Keratinocyte (primary cell): ENCODE measurements at regions not wholly inside any gene's neighbourhood (a gene's known extent, or its start where the extent isn't known, plus 50 kb on each side); places are given as distances from the start of the nearest gene placed in this dataset.

Source experiments
- DNase-seq: peaks from one replicate; pipeline ENCODE4 v3.0.0-alpha.2; 2011; ENCODE audit warnings: low read depth, missing footprints, low spot score
- FAIRE-seq: peaks from 2 replicates; lab custom pipeline; 2011; peaks lifted over from hg19 to GRCh38; lab: Jason Lieb, UNC
- H2AFZ ChIP-seq: 2 replicates; pipeline ENCODE4 v1.6.0; 2012; ENCODE audit warnings: low read length, control low read depth, inconsistent platforms; ENCODE audit not compliant: control insufficient read depth
- H3K27ac ChIP-seq: 2 replicates; pipeline ENCODE4 v1.5.1; 2011; ENCODE audit warnings: low read length; ENCODE audit not compliant: control insufficient read depth, insufficient read depth
- H3K27me3 ChIP-seq: 3 replicates; pipeline ENCODE4 v1.6.0; 2011; ENCODE audit warnings: low read length; ENCODE audit not compliant: control insufficient read depth, insufficient read depth; ENCODE audit errors: extremely low read depth
- H3K36me3 ChIP-seq, 2 experiments: 2 replicates in 1 of 2; 3 replicates in 1 of 2; pipeline ENCODE4 v1.5.1; 2011; ENCODE audit warnings: low read length in 2 of 2, mild to moderate bottlenecking in 1 of 2; ENCODE audit not compliant: control insufficient read depth in 2 of 2, insufficient read depth in 2 of 2; ENCODE audit errors: extremely low read depth in 1 of 2
- H3K4me1 ChIP-seq: 3 replicates; pipeline ENCODE4 v1.5.1; 2011; ENCODE audit warnings: low read length; ENCODE audit not compliant: control insufficient read depth, insufficient read depth; ENCODE audit errors: extremely low read depth
- H3K4me2 ChIP-seq: 3 replicates; pipeline ENCODE4 v1.6.0; 2011; ENCODE audit warnings: low read depth, low read length; ENCODE audit not compliant: control insufficient read depth, insufficient read depth; ENCODE audit errors: extremely low read depth
- H3K4me3 ChIP-seq, 3 experiments: fragments of 200-600 bp in 1 of 3; sonication (generic) in 1 of 3; 2 replicates in 2 of 3; 3 replicates in 1 of 3; pipeline ENCODE4 v1.5.1; 2011 to 2016; ENCODE audit warnings: low read length in 3 of 3, mild to moderate bottlenecking in 3 of 3, control low read depth in 2 of 3, inconsistent platforms in 1 of 3, low read depth in 1 of 3, mixed read lengths in 1 of 3, mixed run types in 1 of 3, moderate library complexity in 1 of 3; ENCODE audit not compliant: control insufficient read depth in 2 of 3, insufficient read depth in 2 of 3; ENCODE audit errors: extremely low read depth in 1 of 3
- H3K79me2 ChIP-seq: 2 replicates; pipeline ENCODE4 v1.6.0; 2012; ENCODE audit warnings: low read length; ENCODE audit not compliant: control insufficient read depth, insufficient read depth
- H3K9ac ChIP-seq: 3 replicates; pipeline ENCODE4 v1.6.0; 2011; ENCODE audit warnings: low read length; ENCODE audit not compliant: control insufficient read depth, insufficient read depth; ENCODE audit errors: extremely low read depth
- H3K9me1 ChIP-seq: 3 replicates; pipeline ENCODE4 v1.6.0; 2011; ENCODE audit warnings: low read length; ENCODE audit not compliant: control insufficient read depth, insufficient read depth; ENCODE audit errors: extremely low read depth
- H3K9me3 ChIP-seq: 2 replicates; pipeline ENCODE4 v1.5.1; 2012; ENCODE audit warnings: low read depth, low read length; ENCODE audit not compliant: control insufficient read depth
- H4K20me1 ChIP-seq: 3 replicates; pipeline ENCODE4 v1.6.0; 2011; ENCODE audit warnings: low read length; ENCODE audit not compliant: control insufficient read depth, insufficient read depth; ENCODE audit errors: extremely low read depth
- EZH2 ChIP-seq: IDR thresholded peaks from one replicate; pipeline ENCODE4 v1.6.1; 2012; ENCODE audit warnings: inconsistent platforms, mild to moderate bottlenecking, low read length, moderate library complexity
- dilution Hi-C: fragments of 300-500 bp; cut with MboI; formaldehyde crosslinking; loops from one replicate; pipeline ENCODE4 v1.7.0; 2020; ENCODE audit warnings: low sequenced_read_pairs; ENCODE audit not compliant: extremely low pct_ligation_motif_present
- TF ChIP-seq, protein P1 (sequence below), 3 experiments: IDR thresholded peaks in 1 of 3; conservative IDR thresholded peaks in 1 of 3; optimal IDR thresholded peaks in 1 of 3; 2 replicates in 2 of 3; 3 replicates in 1 of 3; pipeline versions ENCODE3 to v1.5.1; 2011; ENCODE audit warnings: low read length in 3 of 3, mild to moderate bottlenecking in 3 of 3, moderate library complexity in 2 of 3, control low read depth in 1 of 3, inconsistent platforms in 1 of 3; ENCODE audit not compliant: insufficient read depth in 2 of 3; ENCODE audit errors: extremely low read depth in 1 of 3

DNA sequence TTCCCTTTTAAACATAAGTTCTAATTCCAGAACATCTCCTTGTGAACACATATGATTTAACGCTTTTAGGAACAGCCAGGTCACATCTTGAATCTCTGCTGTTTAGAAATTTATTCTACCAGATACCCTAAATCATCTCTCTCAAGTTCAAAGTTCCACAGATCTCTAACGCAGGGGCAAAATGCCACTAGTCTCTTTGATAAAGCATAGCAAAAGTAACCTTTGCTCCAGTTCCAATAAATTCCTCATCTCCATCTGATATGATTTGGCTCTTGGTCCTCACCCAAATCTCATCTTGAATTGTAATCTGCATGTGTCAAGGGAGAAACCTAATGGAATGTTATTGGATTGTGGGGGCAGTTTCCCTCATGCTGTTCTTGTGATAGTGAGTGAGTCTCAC lies 96.3 kb upstream of the PLEKHA5 start:
- Histone ChIP-seq H3K36me3 (no peaks in the 10 kb centered on the region), H2AFZ (no peak overlapping the region), H3K4me1 (peaks cover 23% of the 10 kb centered on the region), H3K79me2 (no peaks in the 10 kb centered on the region), H3K9me3 (peaks cover 8% of the 10 kb centered on the region), H3K4me3 (no peak overlapping the region), H3K27ac (no peak overlapping the region), H3K4me2 (no peak overlapping the region), H4K20me1 (no peaks in the 10 kb centered on the region), H3K27me3 (no peaks in the 10 kb centered on the region), H3K9ac (no peak overlapping the region), H3K9me1 (no peaks in the 10 kb centered on the region)
- FAIRE-seq = no peak
- DNase-seq = no peak
- dilution Hi-C loops = no loop called here
- no peak for TF ChIP-seq EZH2
- TF ChIP-seq, protein P1, sequence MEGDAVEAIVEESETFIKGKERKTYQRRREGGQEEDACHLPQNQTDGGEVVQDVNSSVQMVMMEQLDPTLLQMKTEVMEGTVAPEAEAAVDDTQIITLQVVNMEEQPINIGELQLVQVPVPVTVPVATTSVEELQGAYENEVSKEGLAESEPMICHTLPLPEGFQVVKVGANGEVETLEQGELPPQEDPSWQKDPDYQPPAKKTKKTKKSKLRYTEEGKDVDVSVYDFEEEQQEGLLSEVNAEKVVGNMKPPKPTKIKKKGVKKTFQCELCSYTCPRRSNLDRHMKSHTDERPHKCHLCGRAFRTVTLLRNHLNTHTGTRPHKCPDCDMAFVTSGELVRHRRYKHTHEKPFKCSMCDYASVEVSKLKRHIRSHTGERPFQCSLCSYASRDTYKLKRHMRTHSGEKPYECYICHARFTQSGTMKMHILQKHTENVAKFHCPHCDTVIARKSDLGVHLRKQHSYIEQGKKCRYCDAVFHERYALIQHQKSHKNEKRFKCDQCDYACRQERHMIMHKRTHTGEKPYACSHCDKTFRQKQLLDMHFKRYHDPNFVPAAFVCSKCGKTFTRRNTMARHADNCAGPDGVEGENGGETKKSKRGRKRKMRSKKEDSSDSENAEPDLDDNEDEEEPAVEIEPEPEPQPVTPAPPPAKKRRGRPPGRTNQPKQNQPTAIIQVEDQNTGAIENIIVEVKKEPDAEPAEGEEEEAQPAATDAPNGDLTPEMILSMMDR (optimal IDR thresholded peaks at IDR 0.05 in 1 of 3, IDR thresholded peaks at IDR 0.05 in 1 of 3, conservative IDR thresholded peaks at IDR 0.05 in 1 of 3; ENCODE audit: extremely low read depth in 1 of 3, insufficient read depth in 2 of 3, low read length in 3 of 3) = no peak

- no peak overlapping the region for H3K4me2 ChIP-seq
- peaks cover 8% of the 10 kb centered on the region for H3K9me3 ChIP-seq
- H3K27me3 ChIP-seq = no peaks in the 10 kb centered on the region
- dilution Hi-C loops = no loop called here
- no peak overlapping the region for H3K9ac ChIP-seq
- H2AFZ ChIP-seq = no peak overlapping the region
- H4K20me1 ChIP-seq = no peaks in the 10 kb centered on the region
- peaks cover 18% of the 10 kb centered on the region for H3K4me1 ChIP-seq
- DNase-seq (no peak), FAIRE-seq (no peak)
- H3K79me2 ChIP-seq = no peaks in the 10 kb centered on the region
- H3K27ac ChIP-seq = no peak overlapping the region
- H3K4me3 ChIP-seq = no peak overlapping the region
- H3K9me1 ChIP-seq = no peaks in the 10 kb centered on the region
- no peaks in the 10 kb centered on the region for H3K36me3 ChIP-seq
- TF ChIP-seq, protein P1 (optimal IDR thresholded peaks at IDR 0.05 in 1 of 3, IDR thresholded peaks at IDR 0.05 in 1 of 3, conservative IDR thresholded peaks at IDR 0.05 in 1 of 3; ENCODE audit: extremely low read depth in 1 of 3, insufficient read depth in 2 of 3, low read length in 3 of 3) = no peak
- no peak for TF ChIP-seq EZH2
Observed at GRCh38 chr12:19034937-19035336, 94.6 kb upstream of the PLEKHA5 start.
